ENCODE measurements at regions not wholly inside any gene's neighbourhood (a gene's known extent, or its start where the extent isn't known, plus 50 kb on each side); places are given as distances from the start of the nearest gene placed in this dataset.
"Not testable (repeated sequence)": the region's sequence is repeated elsewhere in the genome, so short reads cannot be mapped to it uniquely, and the experiment has no call there.

DNA sequence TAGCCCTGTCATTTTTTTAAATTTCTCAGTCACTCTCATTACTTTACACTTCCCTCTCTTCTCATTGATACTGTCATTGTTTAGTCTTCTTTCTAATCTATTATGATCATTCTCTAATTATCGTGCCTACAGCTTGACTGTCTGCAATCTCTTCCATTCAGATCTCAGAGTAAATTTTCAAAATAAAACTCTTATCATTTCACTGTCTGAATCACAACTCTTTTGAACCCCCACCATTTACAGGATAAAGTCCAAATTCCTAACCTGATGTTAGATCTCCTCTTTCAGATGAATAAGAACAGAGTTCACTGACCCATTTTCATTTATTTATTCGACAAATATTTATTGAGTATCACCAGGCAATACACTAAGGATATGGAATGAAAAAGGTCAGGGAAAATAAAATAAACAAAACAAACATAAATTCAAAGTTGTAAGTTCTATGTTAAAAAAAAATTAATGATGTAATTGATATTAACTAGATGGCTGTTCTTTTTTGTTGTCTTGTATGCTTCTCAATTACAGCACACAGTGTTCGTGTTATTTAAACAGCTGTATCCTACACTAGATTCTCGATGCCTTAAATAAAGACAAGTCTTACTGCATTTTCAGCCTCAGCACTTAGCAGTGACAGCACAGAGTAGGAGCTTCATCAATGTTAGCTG lies 631.0 kb downstream of the IRS1 start:
- H3K4me3 ChIP-seq = no peak overlapping the region
- H3K4me1 ChIP-seq = no peaks in the 10 kb centered on the region
- no peak for DNase-seq
- no peak for TF ChIP-seq POLR2A (IDR thresholded peaks at IDR 0.05)
- TF ChIP-seq, protein P1, sequence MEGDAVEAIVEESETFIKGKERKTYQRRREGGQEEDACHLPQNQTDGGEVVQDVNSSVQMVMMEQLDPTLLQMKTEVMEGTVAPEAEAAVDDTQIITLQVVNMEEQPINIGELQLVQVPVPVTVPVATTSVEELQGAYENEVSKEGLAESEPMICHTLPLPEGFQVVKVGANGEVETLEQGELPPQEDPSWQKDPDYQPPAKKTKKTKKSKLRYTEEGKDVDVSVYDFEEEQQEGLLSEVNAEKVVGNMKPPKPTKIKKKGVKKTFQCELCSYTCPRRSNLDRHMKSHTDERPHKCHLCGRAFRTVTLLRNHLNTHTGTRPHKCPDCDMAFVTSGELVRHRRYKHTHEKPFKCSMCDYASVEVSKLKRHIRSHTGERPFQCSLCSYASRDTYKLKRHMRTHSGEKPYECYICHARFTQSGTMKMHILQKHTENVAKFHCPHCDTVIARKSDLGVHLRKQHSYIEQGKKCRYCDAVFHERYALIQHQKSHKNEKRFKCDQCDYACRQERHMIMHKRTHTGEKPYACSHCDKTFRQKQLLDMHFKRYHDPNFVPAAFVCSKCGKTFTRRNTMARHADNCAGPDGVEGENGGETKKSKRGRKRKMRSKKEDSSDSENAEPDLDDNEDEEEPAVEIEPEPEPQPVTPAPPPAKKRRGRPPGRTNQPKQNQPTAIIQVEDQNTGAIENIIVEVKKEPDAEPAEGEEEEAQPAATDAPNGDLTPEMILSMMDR (IDR thresholded peaks at IDR 0.05) = no peak
- H3K27ac ChIP-seq = no peak overlapping the region
- intact Hi-C loops (cut with DNase I; ENCODE audit: low total_unique reads) = no loop called here
- H3K9me3 ChIP-seq = no peaks in the 10 kb centered on the region
- H3K27me3 ChIP-seq = no peaks in the 10 kb centered on the region
- WGBS, 2 donors = 89 to 96% methylated on average over 4 of the region's 4 CpGs
- no peaks in the 10 kb centered on the region for H3K36me3 ChIP-seq (ENCODE audit: low read depth, missing control alignments)

DNA sequence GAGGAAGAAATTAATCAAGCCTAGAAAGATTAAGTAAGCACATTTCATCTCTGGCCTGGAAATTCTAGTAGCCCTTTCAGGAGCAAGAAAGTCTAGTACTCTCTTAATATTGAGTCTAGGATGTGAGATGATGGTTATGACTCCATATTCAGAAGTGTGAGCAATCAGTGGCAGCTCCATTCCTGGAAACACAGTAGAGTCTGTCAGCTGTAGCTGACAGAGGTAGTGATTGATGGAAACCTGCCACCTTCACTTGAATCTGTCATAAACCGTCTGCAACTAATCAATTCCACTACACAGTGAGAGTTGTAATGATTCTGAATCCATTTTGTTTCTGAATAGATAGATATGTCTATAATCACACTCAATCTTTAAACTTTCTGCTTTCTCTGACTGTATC lies 635.1 kb downstream of the IRS1 start:
- no peak for TF ChIP-seq POLR2A (IDR thresholded peaks at IDR 0.05)
- TF ChIP-seq, protein P1 (IDR thresholded peaks at IDR 0.05) = no peak
- Histone ChIP-seq H3K27ac (no peak overlapping the region), H3K36me3 (ENCODE audit: low read depth, missing control alignments) (no peaks in the 10 kb centered on the region), H3K9me3 (no peaks in the 10 kb centered on the region), H3K27me3 (no peaks in the 10 kb centered on the region), H3K4me1 (no peaks in the 10 kb centered on the region), H3K4me3 (no peak overlapping the region)
- WGBS, 2 donors = 82 to 87% methylated on average over 1 of the region's 1 CpG
- DNase-seq = no peak
- intact Hi-C loops (cut with DNase I; ENCODE audit: low total_unique reads) = no loop called here

DNA sequence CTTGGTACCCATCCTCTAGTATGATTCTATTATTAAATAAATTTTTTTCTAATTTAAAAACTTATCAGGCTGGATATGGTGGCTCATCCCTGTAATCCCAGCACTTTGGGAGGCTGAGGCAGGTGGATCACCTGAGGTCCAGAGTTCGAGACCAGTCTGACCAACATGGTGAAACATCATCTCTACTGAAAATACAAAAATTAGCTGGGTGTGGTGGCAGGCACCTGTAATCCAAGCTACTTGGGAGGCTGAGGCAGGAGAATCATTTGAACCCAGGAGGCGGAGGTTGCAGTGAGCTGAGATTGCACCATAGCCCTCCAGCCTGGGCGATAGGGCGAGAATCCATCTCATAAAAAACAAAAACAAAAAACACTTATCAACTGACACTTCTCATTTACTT lies 639.0 kb downstream of the IRS1 start:
- H3K9me3 ChIP-seq; H3K4me3 ChIP-seq; intact Hi-C loops (cut with DNase I; ENCODE audit: low total_unique reads); H3K27me3 ChIP-seq; DNase-seq; H3K36me3 ChIP-seq (ENCODE audit: low read depth, missing control alignments); H3K27ac ChIP-seq; H3K4me1 ChIP-seq: not testable (repeated sequence)
- WGBS, 2 donors = 94 to 96% methylated on average over 4 of the region's 4 CpGs

DNA sequence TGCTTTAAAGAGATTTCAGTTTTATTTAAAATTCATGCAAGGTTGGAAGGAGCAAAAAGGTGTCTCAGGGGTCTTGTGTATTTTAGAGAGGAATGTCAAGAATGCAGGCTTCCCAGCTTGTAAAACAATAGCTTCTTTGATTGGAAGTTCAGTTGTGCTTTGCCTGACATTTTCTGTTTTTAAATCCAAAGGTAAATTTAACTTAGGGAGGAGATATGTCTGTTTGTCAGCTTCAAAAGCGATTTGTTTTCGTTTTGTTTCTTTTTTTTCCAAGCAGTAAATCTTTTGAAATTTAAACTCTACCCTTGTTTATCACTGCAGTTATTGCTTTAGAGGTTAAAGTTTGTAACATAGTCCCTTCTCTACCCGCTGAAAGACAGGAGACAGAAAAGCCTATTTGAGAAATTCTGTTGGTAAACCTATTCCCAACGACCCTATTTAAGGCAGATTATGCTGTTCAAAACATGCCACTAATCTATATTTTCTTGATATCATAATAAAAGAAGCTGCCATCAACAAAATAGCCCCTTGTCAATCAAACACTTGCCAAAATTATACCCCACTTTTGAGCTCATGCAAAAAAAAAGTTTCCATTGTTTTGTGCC lies 639.6 kb downstream of the IRS1 start:
- no peak for DNase-seq
- no peaks in the 10 kb centered on the region for H3K27me3 ChIP-seq
- H3K9me3 ChIP-seq = no peaks in the 10 kb centered on the region
- intact Hi-C loops (cut with DNase I; ENCODE audit: low total_unique reads) = no loop called here
- TF ChIP-seq, protein P1 (IDR thresholded peaks at IDR 0.05) = no peak
- TF ChIP-seq POLR2A (IDR thresholded peaks at IDR 0.05) = no peak
- H3K4me3 ChIP-seq = no peak overlapping the region
- H3K36me3 ChIP-seq (ENCODE audit: low read depth, missing control alignments) = no peaks in the 10 kb centered on the region
- 32 to 38% methylated on average over 4 of the region's 4 CpGs for WGBS, 2 donors
- H3K4me1 ChIP-seq = no peaks in the 10 kb centered on the region
- no peak overlapping the region for H3K27ac ChIP-seq

DNA sequence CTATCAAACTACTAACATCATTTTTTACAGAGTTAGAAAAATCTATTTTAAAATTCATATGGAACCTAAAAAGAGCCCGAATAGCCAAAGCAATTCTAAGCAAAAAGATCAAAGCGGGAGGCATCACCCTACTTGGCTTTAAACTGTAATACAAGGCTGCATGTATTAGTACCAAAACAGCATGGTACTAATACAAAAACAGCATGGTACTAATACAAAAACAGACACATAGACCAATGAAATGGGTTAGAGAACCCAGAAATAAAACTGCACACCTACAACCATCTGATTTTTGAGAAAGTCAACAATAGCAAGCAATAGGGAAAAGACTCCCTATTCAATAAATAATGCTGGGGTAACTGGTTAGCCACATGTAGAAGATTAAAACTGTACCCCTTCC lies 640.7 kb downstream of the IRS1 start:
- intact Hi-C loops (cut with DNase I; ENCODE audit: low total_unique reads) = no loop called here
- no peak for TF ChIP-seq POLR2A (IDR thresholded peaks at IDR 0.05)
- Histone ChIP-seq H3K4me1 (no peaks in the 10 kb centered on the region), H3K36me3 (ENCODE audit: low read depth, missing control alignments) (no peaks in the 10 kb centered on the region), H3K9me3 (no peaks in the 10 kb centered on the region), H3K27ac (no peak overlapping the region), H3K4me3 (no peak overlapping the region), H3K27me3 (no peaks in the 10 kb centered on the region)
- 88 to 96% methylated on average over 2 of the region's 2 CpGs for WGBS, 2 donors
- no peak for DNase-seq

DNA sequence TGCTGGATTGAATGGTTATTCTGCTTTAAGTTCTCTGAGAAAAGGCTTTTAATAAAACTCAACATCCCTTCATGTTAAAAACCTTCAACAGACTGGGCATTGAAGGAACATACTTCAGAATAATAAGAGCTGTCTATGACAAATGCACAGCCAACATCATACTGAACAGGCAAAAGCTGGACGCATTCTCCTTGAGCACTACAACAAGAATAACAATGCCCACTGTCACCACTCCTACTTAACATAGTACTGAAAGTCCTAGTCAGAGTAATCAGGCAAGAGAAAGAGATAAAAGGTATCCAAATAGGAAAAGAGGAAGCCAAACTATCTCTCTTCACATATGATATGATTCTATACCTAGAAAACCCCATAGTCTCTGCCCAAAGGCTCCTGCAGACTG lies 641.4 kb downstream of the IRS1 start:
- Histone ChIP-seq H3K9me3 (no peaks in the 10 kb centered on the region), H3K4me3 (no peak overlapping the region), H3K27me3 (no peaks in the 10 kb centered on the region), H3K36me3 (ENCODE audit: low read depth, missing control alignments) (no peaks in the 10 kb centered on the region), H3K4me1 (no peaks in the 10 kb centered on the region), H3K27ac (no peak overlapping the region)
- 48 to 71% methylated on average over 1 of the region's 1 CpG for WGBS, 2 donors
- intact Hi-C loops (cut with DNase I; ENCODE audit: low total_unique reads) = no loop called here
- no peak for DNase-seq
- no peak for TF ChIP-seq POLR2A (IDR thresholded peaks at IDR 0.05)
- TF ChIP-seq, protein P1 (IDR thresholded peaks at IDR 0.05) = no peak

All from testis (tissue), 2 donors.